22Rv1 (cell line): ENCODE measurements at regions not wholly inside any gene's neighbourhood (a gene's known extent, or its start where the extent isn't known, plus 50 kb on each side); places are given as distances from the start of the nearest gene placed in this dataset.

Source experiments
- CTCF ChIP-seq: fragments of 450-650 bp; IDR thresholded peaks from 2 replicates; pipeline ENCODE4 v1.5.1; 2017; ENCODE audit warnings: mild to moderate bottlenecking
- ZFX ChIP-seq: fragments of 450-650 bp; IDR thresholded peaks from 2 replicates; pipeline ENCODE4 v1.6.1; 2017; ENCODE audit warnings: antibody characterized with exemption, borderline replicate concordance

GRCh38 chr9:117543089-117543488 lies 128.2 kb upstream of the ASTN2 start:
- TF ChIP-seq CTCF (no peak), ZFX (no peak)
